K562 (cell line): ENCODE measurements at regions not wholly inside any gene's neighbourhood (a gene's known extent, or its start where the extent isn't known, plus 50 kb on each side); places are given as distances from the start of the nearest gene placed in this dataset.

ENCODE experiments used
- ATAC-seq: fragments of 200-7000 bp; cut with Tn5 transposase; 3 replicates; pipeline ENCODE4 v1.9.1; 2020; ENCODE audit warnings: moderate library complexity
- BruUV-seq: library from RNA; stranded (reverse); fragments of 400-500 nt; replicated peaks from 2 replicates; lab custom pipeline; 2021; lab: Mats Ljungman, UMichigan
- CTCF ChIA-PET: fragments of 300-600 bp; formaldehyde crosslinking; extraction: SDS; loops from one replicate; lab custom pipeline; 2021; ENCODE audit warnings: low intra/inter-chr PET ratio; lab: Yijun Ruan, JAX
- POLR2A ChIA-PET: fragments of 300-600, 350-650 bp; sonication (Branson Sonifier 250); formaldehyde crosslinking; extraction: SDS; loops from one replicate; lab custom pipeline; 2021; ENCODE audit warnings: antibody characterized with exemption, inconsistent platforms; lab: Yijun Ruan, JAX
- DNase-seq, 4 experiments: peaks; one replicate each; pipeline versions ENCODE4 v3.0.0 to v3.0.0-alpha.2; 2011 to 2018; ENCODE audit warnings: low spot score in 3 of 4, mixed read lengths in 3 of 4; ENCODE audit errors: extremely low read depth in 1 of 4
- FAIRE-seq: peaks from 2 replicates; lab custom pipeline; 2011; peaks lifted over from hg19 to GRCh38; lab: Jason Lieb, UNC
- H2AFZ ChIP-seq: 2 replicates; pipeline ENCODE4 v1.6.0; 2011; ENCODE audit warnings: low read depth, low read length, control low read depth, inconsistent platforms
- H3K27ac ChIP-seq: fragments of 200-600 bp; 3 replicates; pipeline ENCODE4 v1.8.0; 2011; ENCODE audit warnings: low read depth, mild to moderate bottlenecking, control low read depth, inconsistent platforms, low read length, moderate library complexity, mixed read lengths; ENCODE audit errors: extremely low read depth
- H3K27me3 ChIP-seq, 2 experiments: fragments of 300-600 bp in 1 of 2; 2 replicates in 1 of 2; 3 replicates in 1 of 2; pipeline versions ENCODE4 v1.6.0 to v1.8.0; 2011; ENCODE audit warnings: inconsistent platforms in 2 of 2, low read length in 2 of 2, mild to moderate bottlenecking in 1 of 2, mixed read lengths in 1 of 2, moderate library complexity in 1 of 2; ENCODE audit not compliant: control insufficient read depth in 2 of 2, insufficient read depth in 2 of 2
- H3K36me3 ChIP-seq: fragments of 300-600 bp; 3 replicates; pipeline ENCODE4 v1.8.0; 2011; ENCODE audit warnings: mild to moderate bottlenecking, low read length, inconsistent platforms; ENCODE audit not compliant: control insufficient read depth, insufficient read depth
- H3K4me1 ChIP-seq, 2 experiments: fragments of 200-600 bp in 1 of 2; replicated peaks in 1 of 2; 2 replicates in 1 of 2; 3 replicates in 1 of 2; pipeline versions ENCODE4 v1.5.1 to v1.8.0; 2011; ENCODE audit warnings: inconsistent platforms in 2 of 2, low read length in 2 of 2, mild to moderate bottlenecking in 1 of 2, mixed read lengths in 1 of 2, moderate library complexity in 1 of 2; ENCODE audit not compliant: control insufficient read depth in 2 of 2, insufficient read depth in 2 of 2
- H3K4me2 ChIP-seq: 2 replicates; pipeline ENCODE4 v1.6.1; 2011; ENCODE audit warnings: low read length, control low read depth, inconsistent platforms, mixed read lengths; ENCODE audit not compliant: insufficient read depth
- H3K4me3 ChIP-seq: fragments of 200-600 bp; sonication (generic), shearing (Covaris generic); 2 replicates; pipeline ENCODE4 v1.5.1; 2016; ENCODE audit warnings: control low read depth, inconsistent platforms
- H3K79me2 ChIP-seq: fragments of 200-600 bp; 3 replicates; pipeline ENCODE4 v1.8.0; 2011; ENCODE audit warnings: low read length, inconsistent platforms; ENCODE audit not compliant: control insufficient read depth, insufficient read depth
- H3K9ac ChIP-seq, 2 experiments: 2 replicates each; pipeline versions ENCODE4 v1.6.0 to v1.6.1; 2011; ENCODE audit warnings: low read depth in 2 of 2, low read length in 2 of 2, control low read depth in 1 of 2, inconsistent platforms in 1 of 2, mild to moderate bottlenecking in 1 of 2, mixed read lengths in 1 of 2; ENCODE audit not compliant: insufficient read depth in 1 of 2
- H3K9me1 ChIP-seq: one replicate; pipeline ENCODE4 v1.6.0; 2011; ENCODE audit warnings: inconsistent platforms, mild to moderate bottlenecking, low read length, moderate library complexity; ENCODE audit not compliant: control insufficient read depth, insufficient read depth
- H3K9me3 ChIP-seq: replicated peaks from 2 replicates; pipeline ENCODE4 v1.5.1; 2011; ENCODE audit warnings: low read depth, low read length, inconsistent platforms; ENCODE audit not compliant: control insufficient read depth, insufficient read depth
- H4K20me1 ChIP-seq: replicated peaks from 2 replicates; pipeline ENCODE4 v1.6.1; 2011; ENCODE audit warnings: low read length, inconsistent platforms, mixed read lengths; ENCODE audit not compliant: control insufficient read depth, insufficient read depth
- NELFE ChIP-seq: IDR thresholded peaks from 2 replicates; pipeline ENCODE4 v1.6.1; 2011; ENCODE audit warnings: mild to moderate bottlenecking; ENCODE audit not compliant: insufficient read depth, insufficient read length
- PCBP2 ChIP-seq: fragments of 200-400 bp; formaldehyde crosslinking; IDR thresholded peaks from 2 replicates; pipeline ENCODE4 v1.6.1; 2018; ENCODE audit warnings: low read length, low read depth, mild to moderate bottlenecking, moderate library complexity; ENCODE audit not compliant: poor library complexity, severe bottlenecking
- XRCC3 ChIP-seq: fragments of 450-650 bp; IDR thresholded peaks from 2 replicates; pipeline ENCODE4 v1.6.1; 2017; ENCODE audit warnings: mild to moderate bottlenecking, moderate library complexity
- ZNF316 ChIP-seq: fragments of 450-650 bp; IDR thresholded peaks from 2 replicates; pipeline ENCODE4 v1.6.1; 2016
- ZNF347 ChIP-seq: fragments of 450-650 bp; formaldehyde crosslinking; IDR thresholded peaks from 2 replicates; pipeline ENCODE4 v1.4.0; 2020; ENCODE audit warnings: low read depth, mild to moderate bottlenecking, moderate library complexity
- ZNF589 ChIP-seq: fragments of 200-800 bp; sonication (Bioruptor generic); IDR thresholded peaks from 2 replicates; pipeline ENCODE4 v1.6.1; 2016; ENCODE audit warnings: low read depth, missing genetic modification characterization, missing compliant biosample characterization
- WGBS: fragments of 100-300 bp; shearing (Covaris generic); methylation state at CpG from one replicate; pipeline ENCODE4 v1.1.6; 2016; ENCODE audit warnings: low coverage, mixed read lengths; ENCODE audit not compliant: insufficient coverage; ENCODE audit errors: missing lambda C conversion rate; 5-methylcytosine and 5-hydroxymethylcytosine counted together
- in situ Hi-C: fragments of 300-500 bp; cut with MboI; formaldehyde crosslinking; loops from 4 replicates; pipeline ENCODE4 v1.15.0; 2018; ENCODE audit warnings: inconsistent platforms, mixed read lengths
- intact Hi-C: fragments of 100-400 bp; cut with micrococcal nuclease; formaldehyde crosslinking; loops from 2 replicates; pipeline ENCODE4 v1.14.2; 2022
- TF ChIP-seq, protein P1 (sequence below): fragments of 250-450 bp; sonication (Bioruptor Pico); IDR thresholded peaks from 2 replicates; pipeline ENCODE4 v1.9.0; 2021; ENCODE audit warnings: mild to moderate bottlenecking, inconsistent platforms

- TF ChIP-seq PCBP2, result no peak
- TF ChIP-seq ZNF347 (CRISPR knock-in tag), result no peak
- TF ChIP-seq NELFE, result no peak
- TF ChIP-seq ZNF316, result no peak
- no peak for TF ChIP-seq XRCC3
- TF ChIP-seq, protein P1, sequence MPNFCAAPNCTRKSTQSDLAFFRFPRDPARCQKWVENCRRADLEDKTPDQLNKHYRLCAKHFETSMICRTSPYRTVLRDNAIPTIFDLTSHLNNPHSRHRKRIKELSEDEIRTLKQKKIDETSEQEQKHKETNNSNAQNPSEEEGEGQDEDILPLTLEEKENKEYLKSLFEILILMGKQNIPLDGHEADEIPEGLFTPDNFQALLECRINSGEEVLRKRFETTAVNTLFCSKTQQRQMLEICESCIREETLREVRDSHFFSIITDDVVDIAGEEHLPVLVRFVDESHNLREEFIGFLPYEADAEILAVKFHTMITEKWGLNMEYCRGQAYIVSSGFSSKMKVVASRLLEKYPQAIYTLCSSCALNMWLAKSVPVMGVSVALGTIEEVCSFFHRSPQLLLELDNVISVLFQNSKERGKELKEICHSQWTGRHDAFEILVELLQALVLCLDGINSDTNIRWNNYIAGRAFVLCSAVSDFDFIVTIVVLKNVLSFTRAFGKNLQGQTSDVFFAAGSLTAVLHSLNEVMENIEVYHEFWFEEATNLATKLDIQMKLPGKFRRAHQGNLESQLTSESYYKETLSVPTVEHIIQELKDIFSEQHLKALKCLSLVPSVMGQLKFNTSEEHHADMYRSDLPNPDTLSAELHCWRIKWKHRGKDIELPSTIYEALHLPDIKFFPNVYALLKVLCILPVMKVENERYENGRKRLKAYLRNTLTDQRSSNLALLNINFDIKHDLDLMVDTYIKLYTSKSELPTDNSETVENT (CRISPR knock-in tag), result no peak
- TF ChIP-seq ZNF589 (CRISPR knock-in tag), result no peak
- WGBS, result 0% methylated on average over 2 of the region's 2 CpGs
- no peaks in the 10 kb centered on the region for H3K9me1 ChIP-seq
- no peak overlapping the region for H3K9ac ChIP-seq
- H3K27me3 ChIP-seq, result no peaks in the 10 kb centered on the region
- H3K27ac ChIP-seq, result no peak overlapping the region
- no peak overlapping the region for H3K4me3 ChIP-seq
- intact Hi-C loops, result loop anchor here (2.0 kb wide), 1 partner anchor 1818 kb away; no protein-coding TSS in a partner anchor
- FAIRE-seq, result no peak
- no peak for ATAC-seq
- no peak overlapping the region for H3K4me2 ChIP-seq
- POLR2A ChIA-PET, result no interaction called here
- no peaks in the 10 kb centered on the region for H3K36me3 ChIP-seq
- no TSS peak for BruUV-seq
- no peak overlapping the region for H2AFZ ChIP-seq
- no peak for DNase-seq
- CTCF ChIA-PET, result no interaction called here
- H4K20me1 ChIP-seq, result no peaks in the 10 kb centered on the region
- no peaks in the 10 kb centered on the region for H3K4me1 ChIP-seq
- in situ Hi-C loops, result no loop called here
- no peaks in the 10 kb centered on the region for H3K79me2 ChIP-seq
- no peaks in the 10 kb centered on the region for H3K9me3 ChIP-seq
These were observed 410.3 kb downstream of the SLC6A15 start for GRCh38 chr12:84502180-84502860.
